Stimulated activated CD4-positive, alpha-beta T cell treated with anti-CD3 and anti-CD28 coated beads, Interleukin-4, amount 100 ng/mL, for 24 hours (primary cell): ENCODE measurements at regions not wholly inside any gene's neighbourhood (a gene's known extent, or its start where the extent isn't known, plus 50 kb on each side); places are given as distances from the start of the nearest gene placed in this dataset.

ENCODE experiments used
- DNase-seq: peaks from one replicate; pipeline ENCODE4 v3.0.0-alpha.2; 2020

- no peak for DNase-seq
These were observed 80.2 kb upstream of the KIRREL3 start for GRCh38 chr11:127080735-127081134.

GRCh38 chr11:127075758-127076157, 75.2 kb upstream of the KIRREL3 start:
- no peak for DNase-seq

- no peak for DNase-seq
These were observed 73.7 kb upstream of the KIRREL3 start for GRCh38 chr11:127074151-127074761.

GRCh38 chr11:127073621-127074020, 73.1 kb upstream of the KIRREL3 start:
- no peak for DNase-seq

- DNase-seq: no peak
These were observed 71.0 kb upstream of the KIRREL3 start for GRCh38 chr11:127071606-127072005.

- DNase-seq: no peak
These were observed 70.2 kb upstream of the KIRREL3 start for GRCh38 chr11:127070808-127071207.

GRCh38 chr11:127066401-127067090, 66.0 kb upstream of the KIRREL3 start:
- no peak for DNase-seq

- no peak for DNase-seq
These were observed 62.7 kb upstream of the KIRREL3 start for GRCh38 chr11:127063241-127063640.

- no peak for DNase-seq
These were observed 61.4 kb upstream of the KIRREL3 start for GRCh38 chr11:127061947-127062346.

GRCh38 chr11:127059750-127060149, 59.2 kb upstream of the KIRREL3 start:
- DNase-seq: no peak

- no peak for DNase-seq
These were observed 58.7 kb upstream of the KIRREL3 start for GRCh38 chr11:127059286-127059685.

- DNase-seq: no peak
These were observed 58.0 kb upstream of the KIRREL3 start for GRCh38 chr11:127058524-127058923.

GRCh38 chr11:127057126-127057525, 56.6 kb upstream of the KIRREL3 start:
- DNase-seq: no peak

- DNase-seq: no peak
These were observed 55.9 kb upstream of the KIRREL3 start for GRCh38 chr11:127056338-127056971.

- no peak for DNase-seq
These were observed 54.7 kb upstream of the KIRREL3 start for GRCh38 chr11:127055236-127055635.

GRCh38 chr11:127054153-127054552, 53.6 kb upstream of the KIRREL3 start:
- no peak for DNase-seq

- no peak for DNase-seq
These were observed 51.8 kb upstream of the KIRREL3 start for GRCh38 chr11:127052404-127052803.
